ENCODE measurements at regions not wholly inside any gene's neighbourhood (a gene's known extent, or its start where the extent isn't known, plus 50 kb on each side); places are given as distances from the start of the nearest gene placed in this dataset.

DNA sequence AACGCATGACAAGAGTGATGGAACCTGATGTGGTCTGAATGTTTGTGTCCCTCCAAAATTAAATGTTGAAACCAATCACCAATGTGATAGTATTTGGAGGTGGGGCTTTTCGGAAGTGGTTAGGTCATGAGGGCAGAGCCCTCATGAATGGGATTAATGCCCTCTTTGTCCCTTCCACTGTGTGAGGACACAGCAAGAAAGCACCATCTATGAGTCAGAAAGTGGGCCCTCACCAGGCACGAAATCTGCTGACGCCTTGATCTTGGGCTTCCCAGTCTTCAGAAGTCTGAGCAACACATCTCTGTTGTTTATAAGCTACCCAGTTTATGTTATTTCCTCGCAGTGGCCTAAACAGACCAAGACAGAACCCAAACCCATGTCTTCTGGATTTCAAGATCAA is 244.0 kb upstream of the JAG1 start:
- DNase-seq (ENCODE audit: low read depth, low spot score) (no peak), ATAC-seq (no peak)
- no peak overlapping the region for H3K27ac ChIP-seq (ENCODE audit: low read length)
- in situ Hi-C loops (cut with HindIII; ENCODE audit: low pct_unique_long_range_greater_than_20kb, low sequenced_read_pairs) (no loop called here), intact Hi-C loops (cut with micrococcal nuclease; ENCODE audit: unreplicated experiment) (no loop called here)
- BruUV-seq (replicated peaks) = no TSS peak
- H3K4me1 ChIP-seq (ENCODE audit: control insufficient read depth, insufficient read depth, low read length) = no peaks in the 10 kb centered on the region
- H3K27me3 ChIP-seq (ENCODE audit: control insufficient read depth, insufficient read depth, low read length) = no peaks in the 10 kb centered on the region
- no peaks in the 10 kb centered on the region for H3K36me3 ChIP-seq (ENCODE audit: control insufficient read depth, insufficient read depth, low read length)
- POLR2A ChIA-PET = no interaction called here
- H3K9me3 ChIP-seq (ENCODE audit: control insufficient read depth, insufficient read depth, low read depth, low read length) = no peaks in the 10 kb centered on the region
- TF ChIP-seq, protein P1, sequence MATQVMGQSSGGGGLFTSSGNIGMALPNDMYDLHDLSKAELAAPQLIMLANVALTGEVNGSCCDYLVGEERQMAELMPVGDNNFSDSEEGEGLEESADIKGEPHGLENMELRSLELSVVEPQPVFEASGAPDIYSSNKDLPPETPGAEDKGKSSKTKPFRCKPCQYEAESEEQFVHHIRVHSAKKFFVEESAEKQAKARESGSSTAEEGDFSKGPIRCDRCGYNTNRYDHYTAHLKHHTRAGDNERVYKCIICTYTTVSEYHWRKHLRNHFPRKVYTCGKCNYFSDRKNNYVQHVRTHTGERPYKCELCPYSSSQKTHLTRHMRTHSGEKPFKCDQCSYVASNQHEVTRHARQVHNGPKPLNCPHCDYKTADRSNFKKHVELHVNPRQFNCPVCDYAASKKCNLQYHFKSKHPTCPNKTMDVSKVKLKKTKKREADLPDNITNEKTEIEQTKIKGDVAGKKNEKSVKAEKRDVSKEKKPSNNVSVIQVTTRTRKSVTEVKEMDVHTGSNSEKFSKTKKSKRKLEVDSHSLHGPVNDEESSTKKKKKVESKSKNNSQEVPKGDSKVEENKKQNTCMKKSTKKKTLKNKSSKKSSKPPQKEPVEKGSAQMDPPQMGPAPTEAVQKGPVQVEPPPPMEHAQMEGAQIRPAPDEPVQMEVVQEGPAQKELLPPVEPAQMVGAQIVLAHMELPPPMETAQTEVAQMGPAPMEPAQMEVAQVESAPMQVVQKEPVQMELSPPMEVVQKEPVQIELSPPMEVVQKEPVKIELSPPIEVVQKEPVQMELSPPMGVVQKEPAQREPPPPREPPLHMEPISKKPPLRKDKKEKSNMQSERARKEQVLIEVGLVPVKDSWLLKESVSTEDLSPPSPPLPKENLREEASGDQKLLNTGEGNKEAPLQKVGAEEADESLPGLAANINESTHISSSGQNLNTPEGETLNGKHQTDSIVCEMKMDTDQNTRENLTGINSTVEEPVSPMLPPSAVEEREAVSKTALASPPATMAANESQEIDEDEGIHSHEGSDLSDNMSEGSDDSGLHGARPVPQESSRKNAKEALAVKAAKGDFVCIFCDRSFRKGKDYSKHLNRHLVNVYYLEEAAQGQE (IDR thresholded peaks at IDR 0.05; ENCODE audit: insufficient read depth in 1 of 2, low read depth in 2 of 2, low read length in 1 of 2) = no peak
- TF ChIP-seq, protein P2, sequence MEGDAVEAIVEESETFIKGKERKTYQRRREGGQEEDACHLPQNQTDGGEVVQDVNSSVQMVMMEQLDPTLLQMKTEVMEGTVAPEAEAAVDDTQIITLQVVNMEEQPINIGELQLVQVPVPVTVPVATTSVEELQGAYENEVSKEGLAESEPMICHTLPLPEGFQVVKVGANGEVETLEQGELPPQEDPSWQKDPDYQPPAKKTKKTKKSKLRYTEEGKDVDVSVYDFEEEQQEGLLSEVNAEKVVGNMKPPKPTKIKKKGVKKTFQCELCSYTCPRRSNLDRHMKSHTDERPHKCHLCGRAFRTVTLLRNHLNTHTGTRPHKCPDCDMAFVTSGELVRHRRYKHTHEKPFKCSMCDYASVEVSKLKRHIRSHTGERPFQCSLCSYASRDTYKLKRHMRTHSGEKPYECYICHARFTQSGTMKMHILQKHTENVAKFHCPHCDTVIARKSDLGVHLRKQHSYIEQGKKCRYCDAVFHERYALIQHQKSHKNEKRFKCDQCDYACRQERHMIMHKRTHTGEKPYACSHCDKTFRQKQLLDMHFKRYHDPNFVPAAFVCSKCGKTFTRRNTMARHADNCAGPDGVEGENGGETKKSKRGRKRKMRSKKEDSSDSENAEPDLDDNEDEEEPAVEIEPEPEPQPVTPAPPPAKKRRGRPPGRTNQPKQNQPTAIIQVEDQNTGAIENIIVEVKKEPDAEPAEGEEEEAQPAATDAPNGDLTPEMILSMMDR (IDR thresholded peaks at IDR 0.05) = no peak
- no peak for TF ChIP-seq SIN3A (IDR thresholded peaks at IDR 0.05; ENCODE audit: borderline replicate concordance, insufficient read depth, low read depth, low read length)
- TF ChIP-seq POLR2AphosphoS5 (IDR thresholded peaks at IDR 0.05; ENCODE audit: low read depth, low read length) = no peak
- TF ChIP-seq TCF7L2 (IDR thresholded peaks at IDR 0.05; ENCODE audit: low read depth, low read length) = no peak
- no peak overlapping the region for H3K4me3 ChIP-seq (ENCODE audit: low read depth in 2 of 2, low read length in 2 of 2)
- CTCF ChIA-PET = no interaction called here

- intact Hi-C loops (cut with micrococcal nuclease; ENCODE audit: unreplicated experiment) = no loop called here
- no peak for TF ChIP-seq TCF7L2 (IDR thresholded peaks at IDR 0.05; ENCODE audit: low read depth, low read length)
- TF ChIP-seq SIN3A (IDR thresholded peaks at IDR 0.05; ENCODE audit: borderline replicate concordance, insufficient read depth, low read depth, low read length) = no peak
- TF ChIP-seq, protein P1 (IDR thresholded peaks at IDR 0.05; ENCODE audit: insufficient read depth in 1 of 2, low read depth in 2 of 2, low read length in 1 of 2) = no peak
- TF ChIP-seq POLR2AphosphoS5 (IDR thresholded peaks at IDR 0.05; ENCODE audit: low read depth, low read length) = no peak
- TF ChIP-seq, protein P2 (IDR thresholded peaks at IDR 0.05) = no peak
- ATAC-seq (peak; percentile 26), DNase-seq (ENCODE audit: low read depth, low spot score) (no peak)
- no peaks in the 10 kb centered on the region for H3K27me3 ChIP-seq (ENCODE audit: control insufficient read depth, insufficient read depth, low read length)
- CTCF ChIA-PET = no interaction called here
- no peak overlapping the region for H3K27ac ChIP-seq (ENCODE audit: low read length)
- BruUV-seq (replicated peaks) = no TSS peak
- H3K4me3 ChIP-seq (ENCODE audit: low read depth in 2 of 2, low read length in 2 of 2) = no peak overlapping the region
- H3K36me3 ChIP-seq (ENCODE audit: control insufficient read depth, insufficient read depth, low read length) = no peaks in the 10 kb centered on the region
- POLR2A ChIA-PET = no interaction called here
- no peaks in the 10 kb centered on the region for H3K4me1 ChIP-seq (ENCODE audit: control insufficient read depth, insufficient read depth, low read length)
- in situ Hi-C loops (cut with HindIII; ENCODE audit: low pct_unique_long_range_greater_than_20kb, low sequenced_read_pairs) = no loop called here
- H3K9me3 ChIP-seq (ENCODE audit: control insufficient read depth, insufficient read depth, low read depth, low read length) = no peaks in the 10 kb centered on the region
Observed at GRCh38 chr20:10919396-10920140, 245.8 kb upstream of the JAG1 start.

Measured in Panc1 (cell line).